Epithelial cell of proximal tubule (primary cell): ENCODE measurements at regions not wholly inside any gene's neighbourhood (a gene's known extent, or its start where the extent isn't known, plus 50 kb on each side); places are given as distances from the start of the nearest gene placed in this dataset.
"Not testable (repeated sequence)": the region's sequence is repeated elsewhere in the genome, so short reads cannot be mapped to it uniquely, and the experiment has no call there.

Source experiments
- DNase-seq: peaks from one replicate; pipeline ENCODE4 v3.0.0-alpha.2; 2011; ENCODE audit warnings: low read depth
- H3K4me3 ChIP-seq: 2 replicates; pipeline ENCODE4 v1.5.1; 2011; ENCODE audit warnings: low read depth, mild to moderate bottlenecking, low read length
- CTCF ChIP-seq: conservative IDR thresholded peaks from 2 replicates; pipeline ENCODE4 v1.5.1; 2012; ENCODE audit warnings: low read depth, mild to moderate bottlenecking, low read length

- no peak overlapping the region for H3K4me3 ChIP-seq
- no peak for TF ChIP-seq CTCF
- DNase-seq: peak; percentile 93
Measured at GRCh38 chrX:45479835-45480422, 279.3 kb upstream of the DIPK2B start.

DNA sequence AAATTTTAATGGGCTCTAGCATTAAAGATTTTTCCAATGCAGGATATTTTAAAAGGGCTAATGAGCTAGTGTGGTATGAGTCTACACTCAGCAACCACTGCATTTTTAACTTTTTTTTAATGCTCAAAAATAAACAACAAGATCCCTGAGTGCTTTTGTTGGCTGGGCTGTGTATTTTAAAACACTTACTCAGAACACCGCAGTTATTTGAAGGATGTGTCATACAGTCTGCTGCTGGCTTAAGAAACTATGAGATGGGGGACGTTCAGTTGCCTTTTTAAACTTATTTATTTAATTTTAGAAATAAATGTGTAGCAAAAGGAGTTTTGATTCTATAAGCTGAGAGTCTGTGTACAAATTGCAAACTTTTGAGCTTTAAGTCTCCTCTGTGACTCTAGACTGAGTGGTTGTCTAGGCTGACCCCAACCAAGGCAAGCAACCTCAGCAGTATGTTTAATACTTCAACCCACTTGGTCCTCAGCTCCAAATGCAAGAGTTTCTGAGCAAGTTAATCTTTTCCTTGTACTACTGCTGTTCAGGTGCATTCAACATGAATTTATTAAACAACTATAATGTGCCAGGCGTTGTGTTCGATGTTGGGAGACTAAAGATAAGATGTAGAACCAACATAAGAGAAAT, 278.6 kb upstream of the DIPK2B start:
- H3K4me3 ChIP-seq: no peak overlapping the region
- no peak for TF ChIP-seq CTCF
- peak; percentile 66 for DNase-seq

DNA sequence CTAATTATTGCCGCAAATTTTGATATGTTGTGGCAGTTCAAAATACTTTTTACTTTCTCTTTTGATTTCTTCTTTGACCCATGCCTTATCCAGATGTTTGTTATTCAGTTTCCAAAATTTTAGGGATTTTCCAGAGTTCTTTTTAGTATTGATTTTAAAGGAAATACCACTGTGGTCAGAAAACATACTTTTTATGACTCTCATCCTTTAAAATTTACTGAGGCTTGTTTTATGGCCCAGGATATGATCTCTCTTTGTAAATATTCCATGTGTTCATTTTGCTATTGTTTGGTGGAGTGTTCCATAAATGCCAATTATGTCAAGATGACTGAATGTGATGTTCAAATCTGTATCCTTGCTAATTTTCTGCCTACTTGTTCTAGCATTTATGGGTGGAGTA, 272.3 kb upstream of the DIPK2B start:
- no peak overlapping the region for H3K4me3 ChIP-seq
- no peak for TF ChIP-seq CTCF
- DNase-seq: no peak

DNA sequence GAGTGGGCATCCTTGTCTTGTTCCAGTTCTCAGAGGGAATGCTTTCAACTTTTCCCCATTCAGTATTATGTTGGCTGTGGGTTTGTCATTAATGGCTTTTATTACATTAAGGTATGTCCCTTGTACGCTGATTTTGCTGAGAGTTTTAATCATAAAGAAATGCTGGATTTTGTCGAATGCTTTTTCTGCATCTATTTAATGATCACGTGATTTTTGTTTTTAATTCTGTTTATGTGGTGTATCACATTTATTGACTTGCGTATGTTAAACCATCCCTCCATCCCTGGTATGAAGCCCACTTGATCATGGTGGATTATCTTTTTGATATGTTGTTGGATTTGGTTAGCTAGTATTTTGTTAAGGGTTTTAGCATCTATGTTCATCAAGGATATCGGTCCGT, 266.9 kb upstream of the DIPK2B start:
- DNase-seq, H3K4me3 ChIP-seq: not testable (repeated sequence)

DNA sequence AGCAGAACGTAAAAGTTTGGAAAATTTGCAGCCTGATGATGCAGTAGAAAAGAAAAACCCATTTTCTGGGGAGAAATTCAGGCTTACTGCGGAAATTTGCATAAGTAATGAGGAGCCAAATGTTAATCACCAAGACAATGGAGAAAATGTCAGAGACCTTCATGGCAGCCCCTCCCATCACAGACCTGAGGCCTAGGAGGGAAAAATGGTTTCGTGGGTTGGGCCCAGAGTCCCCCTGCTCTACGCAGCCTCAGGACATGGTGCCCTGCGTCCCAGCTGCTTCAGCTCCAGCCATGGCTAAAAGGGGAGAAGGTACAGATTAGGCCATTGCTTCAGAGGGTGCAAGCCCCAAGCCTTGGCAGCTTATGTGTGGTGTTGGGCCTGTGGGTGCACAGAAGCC, 255.1 kb upstream of the DIPK2B start:
- not testable (repeated sequence) for DNase-seq, H3K4me3 ChIP-seq

GRCh38 chrX:45454290-45454689, 253.6 kb upstream of the DIPK2B start:
- TF ChIP-seq CTCF: no peak

DNA sequence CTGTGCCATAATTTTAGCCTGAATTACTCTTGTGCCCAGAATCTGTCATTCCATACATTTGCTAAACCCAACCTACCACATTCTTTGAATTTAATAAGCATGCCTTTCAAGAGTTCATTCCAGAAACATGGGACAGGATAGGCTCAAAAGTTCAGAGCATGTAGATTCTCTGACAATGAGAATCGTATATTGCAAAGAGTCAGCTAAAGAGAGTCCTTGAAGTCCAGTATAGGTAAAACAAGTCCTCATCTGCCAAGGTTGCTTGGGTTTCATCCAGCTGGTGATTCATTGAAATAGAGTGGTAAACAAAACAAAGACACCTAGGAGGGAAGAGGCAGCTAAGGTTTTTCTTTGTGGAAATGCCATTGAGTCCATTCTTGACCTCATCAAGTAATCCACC, 249.3 kb upstream of the DIPK2B start:
- TF ChIP-seq CTCF: no peak
- no peak for DNase-seq
- H3K4me3 ChIP-seq: no peak overlapping the region

More at GRCh38 chrX:45454290-45454689, 253.6 kb upstream of the DIPK2B start:
- no peak for DNase-seq
- H3K4me3 ChIP-seq: no peak overlapping the region

DNA sequence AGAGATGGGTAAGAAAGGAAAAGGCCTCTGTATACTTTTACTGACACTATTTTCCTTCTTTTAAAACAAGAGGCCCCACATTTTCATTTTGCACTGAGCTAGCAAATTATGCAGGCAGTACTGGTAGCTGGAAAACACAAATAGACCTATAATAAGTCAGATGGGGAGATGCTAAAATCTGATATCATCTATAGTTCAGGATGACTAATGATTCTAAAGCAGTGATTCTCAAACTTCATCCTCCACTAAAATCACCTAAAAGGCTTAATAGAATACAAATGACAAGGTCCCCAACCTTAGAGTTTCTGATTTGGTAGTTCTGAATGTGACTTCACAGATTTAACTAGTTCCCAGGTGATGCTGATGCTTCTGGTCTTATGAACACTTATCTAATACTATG, 247.3 kb upstream of the DIPK2B start:
- DNase-seq: no peak
- H3K4me3 ChIP-seq: no peak overlapping the region
- TF ChIP-seq CTCF: no peak
